PFSK-1 (cell line): ENCODE measurements at regions not wholly inside any gene's neighbourhood (a gene's known extent, or its start where the extent isn't known, plus 50 kb on each side); places are given as distances from the start of the nearest gene placed in this dataset.

Experiments
- FOXP2 ChIP-seq: optimal IDR thresholded peaks from 2 replicates; pipeline ENCODE3; 2011; ENCODE audit warnings: borderline replicate concordance, control low read depth, inconsistent platforms; ENCODE audit not compliant: insufficient read depth; ENCODE audit errors: extremely low read length, extremely low read depth
- POLR2AphosphoS5 ChIP-seq: IDR thresholded peaks from 2 replicates; pipeline ENCODE4 v1.6.1; 2012; ENCODE audit warnings: low read depth, mild to moderate bottlenecking, control low read depth, low read length, moderate library complexity
- REST ChIP-seq, 2 experiments: IDR thresholded peaks; 2 replicates each; pipeline versions ENCODE4 v1.6.1 to v1.8.0; 2011 to 2012; ENCODE audit warnings: low read depth in 2 of 2, low read length in 2 of 2, control low read depth in 1 of 2, inconsistent platforms in 1 of 2, mild to moderate bottlenecking in 1 of 2, moderate library complexity in 1 of 2; ENCODE audit not compliant: insufficient read depth in 1 of 2
- SIN3A ChIP-seq: IDR thresholded peaks from 2 replicates; pipeline ENCODE4 v1.6.1; 2012; ENCODE audit warnings: mild to moderate bottlenecking, low read length, moderate library complexity, borderline replicate concordance; ENCODE audit not compliant: insufficient read depth
- TAF1 ChIP-seq: IDR thresholded peaks from 2 replicates; pipeline ENCODE4 v1.6.1; 2012; ENCODE audit warnings: low read length, control low read depth, borderline replicate concordance; ENCODE audit not compliant: insufficient read depth

- no peak for TF ChIP-seq SIN3A
- no peak for TF ChIP-seq REST (IDR thresholded peaks at IDR 0.05; ENCODE audit: insufficient read depth in 1 of 2, low read depth in 2 of 2, low read length in 2 of 2)
- TF ChIP-seq TAF1, result no peak
Measured at GRCh38 chr9:18330401-18331309, 143.3 kb upstream of the ADAMTSL1 start.

DNA sequence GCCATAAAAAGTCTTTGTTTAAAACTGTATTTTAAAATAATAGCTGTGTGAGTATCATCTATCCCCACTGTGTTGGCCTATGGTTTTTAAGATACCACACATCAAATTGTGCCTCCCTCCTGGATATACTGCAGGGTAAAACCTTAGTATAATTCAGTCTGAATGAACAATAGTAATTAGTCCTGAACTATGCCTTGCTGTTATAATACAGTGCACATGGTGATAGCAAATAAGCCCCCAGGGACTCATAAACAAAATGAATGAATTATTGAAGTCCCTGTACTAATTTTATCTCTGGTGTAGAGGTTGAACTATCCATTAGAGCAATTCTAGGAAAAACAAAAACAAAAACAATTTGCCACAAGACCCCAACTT is 142.7 kb upstream of the ADAMTSL1 start:
- no peak for TF ChIP-seq SIN3A
- no peak for TF ChIP-seq TAF1
- no peak for TF ChIP-seq POLR2AphosphoS5
- TF ChIP-seq FOXP2, result no peak
- no peak for TF ChIP-seq REST (IDR thresholded peaks at IDR 0.05; ENCODE audit: insufficient read depth in 1 of 2, low read depth in 2 of 2, low read length in 2 of 2)

DNA sequence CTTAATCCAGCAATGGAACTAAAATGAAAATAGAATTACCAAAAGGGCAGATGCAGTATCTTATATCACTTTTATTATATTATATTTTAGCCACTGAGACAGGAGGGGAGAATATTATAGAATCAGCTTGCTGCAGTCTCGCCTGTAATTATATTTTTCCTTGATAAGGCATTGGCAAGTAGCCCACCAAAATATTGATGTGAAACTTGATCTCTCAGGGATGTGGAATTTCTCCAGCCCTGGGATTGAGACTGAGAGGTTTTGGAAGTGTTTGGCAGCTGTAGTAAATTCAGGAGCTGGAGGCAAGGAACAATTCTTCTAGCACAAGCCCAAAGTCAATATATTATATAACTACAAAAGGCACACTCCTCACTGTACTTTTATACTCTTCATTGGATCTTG is 142.1 kb upstream of the ADAMTSL1 start:
- TF ChIP-seq POLR2AphosphoS5, result no peak
- no peak for TF ChIP-seq REST (IDR thresholded peaks at IDR 0.05; ENCODE audit: insufficient read depth in 1 of 2, low read depth in 2 of 2, low read length in 2 of 2)

DNA sequence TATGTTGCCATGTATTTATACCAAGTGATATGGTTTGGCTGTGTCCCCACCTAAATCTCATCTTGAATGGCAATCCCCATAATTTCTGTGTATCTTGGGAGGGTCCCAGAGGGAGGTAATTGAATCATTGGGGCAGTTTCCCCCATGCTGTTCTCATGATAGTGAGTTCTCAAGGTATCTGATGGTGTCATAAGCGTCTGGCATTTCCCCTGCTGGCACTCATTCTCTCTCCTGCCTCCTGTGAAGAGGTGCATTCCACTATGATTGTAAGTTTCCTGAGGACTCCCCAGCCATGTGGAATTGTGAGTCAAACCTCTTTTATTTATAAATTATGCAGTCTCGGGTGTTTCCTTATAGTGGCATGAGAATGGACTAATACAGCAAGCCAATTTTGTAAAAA is 140.8 kb upstream of the ADAMTSL1 start:
- TF ChIP-seq SIN3A, result no peak
- no peak for TF ChIP-seq POLR2AphosphoS5
- no peak for TF ChIP-seq REST (IDR thresholded peaks at IDR 0.05; ENCODE audit: insufficient read depth in 1 of 2, low read depth in 2 of 2, low read length in 2 of 2)
- no peak for TF ChIP-seq FOXP2
- TF ChIP-seq TAF1, result no peak

- TF ChIP-seq FOXP2, result no peak
- TF ChIP-seq POLR2AphosphoS5, result no peak
- no peak for TF ChIP-seq REST (IDR thresholded peaks at IDR 0.05; ENCODE audit: insufficient read depth in 1 of 2, low read depth in 2 of 2, low read length in 2 of 2)
- no peak for TF ChIP-seq SIN3A
- TF ChIP-seq TAF1, result no peak
Measured at GRCh38 chr9:18335825-18336224, 138.1 kb upstream of the ADAMTSL1 start.
